ENCODE measurements at regions not wholly inside any gene's neighbourhood (a gene's known extent, or its start where the extent isn't known, plus 50 kb on each side); places are given as distances from the start of the nearest gene placed in this dataset.
"Not testable (repeated sequence)": the region's sequence is repeated elsewhere in the genome, so short reads cannot be mapped to it uniquely, and the experiment has no call there.

DNA sequence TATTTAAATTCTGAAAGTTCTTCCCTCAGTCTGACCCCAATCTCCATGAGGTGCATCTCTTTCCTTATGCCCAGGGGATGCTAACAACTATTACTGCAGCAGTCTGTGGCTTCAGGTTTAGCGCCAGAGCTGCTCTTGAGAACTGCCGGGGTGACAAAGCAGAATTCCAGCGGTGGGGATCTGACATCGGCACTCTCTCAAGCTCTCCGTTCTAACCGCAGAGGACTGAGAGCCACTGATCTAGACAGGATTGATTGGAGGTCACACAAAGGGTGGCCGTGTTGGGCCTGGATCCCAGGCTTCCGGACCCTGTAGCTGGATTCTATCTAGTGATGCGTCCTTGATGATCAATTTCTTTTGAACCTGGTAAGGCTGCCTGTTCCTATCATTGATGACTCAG lies 155.6 kb upstream of the TMEM132C start:
- Histone ChIP-seq H3K36me3 (ENCODE audit: control insufficient read depth in 4 of 4, insufficient read depth in 4 of 4, low read length in 3 of 4) (no peaks in the 10 kb centered on the region), H3K4me1 (ENCODE audit: control extremely low read depth in 1 of 4, control insufficient read depth in 4 of 4, insufficient read depth in 4 of 4, low read length in 3 of 4) (no peaks in the 10 kb centered on the region), H3K27ac (ENCODE audit: insufficient read depth in 1 of 2, low read depth in 1 of 2, low read length in 2 of 2, poor library complexity in 1 of 2, severe bottlenecking in 2 of 2) (no peak overlapping the region), H3K4me3 (ENCODE audit: control insufficient read depth in 1 of 7, extremely low read depth in 1 of 7, insufficient read depth in 4 of 7, low read depth in 2 of 7, low read length in 6 of 7) (no peak overlapping the region), H3K27me3 (replicated peaks in 2 of 5; ENCODE audit: control insufficient read depth in 4 of 5, insufficient read depth in 5 of 5, low read length in 4 of 5) (peaks cover 0 to 4% (median 0%) of the 10 kb centered on the region in 5 experiments), H3K9me3 (ENCODE audit: control extremely low read depth in 1 of 5, control insufficient read depth in 4 of 5, insufficient read depth in 2 of 5, low read depth in 1 of 5, low read length in 4 of 5) (no peaks in the 10 kb centered on the region)
- ChIA-PET CTCF (no interaction called here), POLR2A (interaction anchor here (0.5 kb wide), 1 partner anchor 138 kb away, joined by 3 read pairs; no protein-coding TSS in a partner anchor)
- DNase-seq = no peak
- 86% methylated on average over 9 of the region's 9 CpGs for WGBS (ENCODE audit: insufficient coverage)

DNA sequence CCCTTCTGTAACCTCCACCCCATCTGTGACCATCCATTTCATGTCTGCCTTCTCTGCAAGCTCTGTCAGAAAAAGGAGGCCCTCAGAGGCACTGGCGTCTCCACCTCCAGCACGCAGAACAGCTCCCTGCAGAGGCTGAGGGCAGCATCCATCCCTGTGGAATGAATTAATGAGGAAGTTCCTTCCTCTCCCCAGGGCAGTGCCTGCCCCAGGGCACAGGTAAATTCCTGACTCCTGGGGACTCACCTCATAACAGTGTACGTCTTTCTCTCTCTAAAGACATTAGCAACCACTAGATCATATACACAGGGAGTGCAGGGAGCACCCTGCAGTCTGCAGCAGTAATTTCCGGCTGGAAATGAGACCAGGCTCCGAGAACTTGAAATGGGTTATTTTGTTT lies 155.0 kb upstream of the TMEM132C start:
- Histone ChIP-seq H3K36me3 (ENCODE audit: control insufficient read depth in 4 of 4, insufficient read depth in 4 of 4, low read length in 3 of 4) (no peaks in the 10 kb centered on the region), H3K27me3 (replicated peaks in 2 of 5; ENCODE audit: control insufficient read depth in 4 of 5, insufficient read depth in 5 of 5, low read length in 4 of 5) (peaks cover 0 to 4% (median 0%) of the 10 kb centered on the region in 5 experiments), H3K27ac (ENCODE audit: insufficient read depth in 1 of 2, low read depth in 1 of 2, low read length in 2 of 2, poor library complexity in 1 of 2, severe bottlenecking in 2 of 2) (no peak overlapping the region), H3K4me3 (ENCODE audit: control insufficient read depth in 1 of 7, extremely low read depth in 1 of 7, insufficient read depth in 4 of 7, low read depth in 2 of 7, low read length in 6 of 7) (no peak overlapping the region), H3K4me1 (ENCODE audit: control extremely low read depth in 1 of 4, control insufficient read depth in 4 of 4, insufficient read depth in 4 of 4, low read length in 3 of 4) (no peaks in the 10 kb centered on the region), H3K9me3 (ENCODE audit: control extremely low read depth in 1 of 5, control insufficient read depth in 4 of 5, insufficient read depth in 2 of 5, low read depth in 1 of 5, low read length in 4 of 5) (no peaks in the 10 kb centered on the region)
- 20% methylated on average over 2 of the region's 5 CpGs for WGBS (ENCODE audit: insufficient coverage)
- CTCF ChIA-PET = no interaction called here
- POLR2A ChIA-PET = no interaction called here
- DNase-seq = no peak

DNA sequence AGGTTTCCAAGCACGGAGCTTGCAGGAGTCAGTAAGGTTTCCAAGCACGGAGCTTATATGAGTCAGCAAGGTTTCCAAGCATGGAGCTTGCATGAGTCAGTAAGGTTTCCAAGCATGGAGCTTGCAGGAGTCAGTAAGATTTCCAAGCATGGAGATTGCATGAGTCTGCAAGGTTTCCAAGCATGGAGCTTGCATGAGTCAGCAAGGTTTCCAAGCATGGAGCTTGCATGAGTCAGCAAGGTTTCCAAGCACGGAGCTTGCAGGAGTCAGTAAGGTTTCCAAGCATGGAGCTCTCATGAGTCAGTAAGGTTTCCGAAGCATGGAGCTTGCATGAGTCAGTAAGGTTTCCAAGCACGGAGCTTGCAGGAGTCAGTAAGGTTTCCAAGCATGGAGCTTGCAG lies 153.7 kb upstream of the TMEM132C start:
- H3K27ac ChIP-seq (ENCODE audit: insufficient read depth in 1 of 2, low read depth in 1 of 2, low read length in 2 of 2, poor library complexity in 1 of 2, severe bottlenecking in 2 of 2); H3K27me3 ChIP-seq (replicated peaks in 2 of 5; ENCODE audit: control insufficient read depth in 4 of 5, insufficient read depth in 5 of 5, low read length in 4 of 5); H3K36me3 ChIP-seq (ENCODE audit: control insufficient read depth in 4 of 4, insufficient read depth in 4 of 4, low read length in 3 of 4); H3K4me3 ChIP-seq (ENCODE audit: control insufficient read depth in 1 of 7, extremely low read depth in 1 of 7, insufficient read depth in 4 of 7, low read depth in 2 of 7, low read length in 6 of 7); POLR2A ChIA-PET; H3K4me1 ChIP-seq (ENCODE audit: control extremely low read depth in 1 of 4, control insufficient read depth in 4 of 4, insufficient read depth in 4 of 4, low read length in 3 of 4); H3K9me3 ChIP-seq (ENCODE audit: control extremely low read depth in 1 of 5, control insufficient read depth in 4 of 5, insufficient read depth in 2 of 5, low read depth in 1 of 5, low read length in 4 of 5); DNase-seq; CTCF ChIA-PET: not testable (repeated sequence)
- 95% methylated on average over 5 of the region's 5 CpGs for WGBS (ENCODE audit: insufficient coverage)

DNA sequence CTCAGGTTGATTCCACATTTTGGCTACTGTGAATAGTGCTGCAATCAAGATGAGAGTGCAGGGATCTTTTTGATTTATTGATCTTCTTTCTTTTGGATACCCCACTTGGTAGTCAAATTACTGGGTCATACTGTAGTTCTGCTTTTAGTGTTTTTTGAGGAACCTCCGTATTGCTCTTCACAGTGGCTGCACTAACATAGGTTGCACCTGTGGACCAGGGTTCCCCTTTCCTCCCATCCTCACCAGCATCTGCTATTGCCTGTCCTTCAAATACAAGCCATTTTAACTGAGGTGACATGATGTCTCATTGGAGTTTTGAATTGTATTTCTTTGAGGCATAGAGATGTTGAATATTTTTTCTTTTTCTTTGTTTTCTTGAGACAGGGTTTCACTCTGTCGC lies 152.5 kb upstream of the TMEM132C start:
- POLR2A ChIA-PET = no interaction called here
- Histone ChIP-seq H3K27me3 (replicated peaks in 2 of 5; ENCODE audit: control insufficient read depth in 4 of 5, insufficient read depth in 5 of 5, low read length in 4 of 5) (peaks cover 0 to 2% (median 0%) of the 10 kb centered on the region in 5 experiments), H3K4me1 (ENCODE audit: control extremely low read depth in 1 of 4, control insufficient read depth in 4 of 4, insufficient read depth in 4 of 4, low read length in 3 of 4) (no peaks in the 10 kb centered on the region), H3K27ac (ENCODE audit: insufficient read depth in 1 of 2, low read depth in 1 of 2, low read length in 2 of 2, poor library complexity in 1 of 2, severe bottlenecking in 2 of 2) (no peak overlapping the region), H3K36me3 (ENCODE audit: control insufficient read depth in 4 of 4, insufficient read depth in 4 of 4, low read length in 3 of 4) (no peaks in the 10 kb centered on the region), H3K9me3 (ENCODE audit: control extremely low read depth in 1 of 5, control insufficient read depth in 4 of 5, insufficient read depth in 2 of 5, low read depth in 1 of 5, low read length in 4 of 5) (peaks cover 0 to 3% (median 0%) of the 10 kb centered on the region in 5 experiments), H3K4me3 (ENCODE audit: control insufficient read depth in 1 of 7, extremely low read depth in 1 of 7, insufficient read depth in 4 of 7, low read depth in 2 of 7, low read length in 6 of 7) (no peak overlapping the region)
- CTCF ChIA-PET = no interaction called here
- no CpG with 5 or more reads among the region's 2 CpGs for WGBS (ENCODE audit: insufficient coverage)
- DNase-seq = peak in 2 of 3 donors; percentile 1 to 7

DNA sequence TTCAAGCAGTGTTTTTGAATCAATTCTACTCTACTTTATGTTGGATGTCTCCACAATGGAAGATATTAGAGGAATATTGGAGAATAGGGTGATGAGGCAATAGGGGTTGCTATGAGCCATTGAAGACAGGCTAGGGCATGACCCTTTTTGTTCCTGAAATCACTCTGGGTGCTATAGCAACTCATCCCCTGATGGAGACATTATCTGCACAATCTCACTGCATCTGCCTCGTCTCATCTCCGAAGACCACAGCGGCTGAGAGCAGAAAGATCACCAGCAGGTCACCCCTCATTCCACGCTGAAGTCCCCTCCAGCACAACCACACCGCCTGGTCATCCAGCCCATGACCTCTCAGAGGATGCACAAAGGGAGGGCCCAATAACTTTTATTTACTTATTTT lies 150.4 kb upstream of the TMEM132C start:
- Histone ChIP-seq H3K9me3 (ENCODE audit: control extremely low read depth in 1 of 5, control insufficient read depth in 4 of 5, insufficient read depth in 2 of 5, low read depth in 1 of 5, low read length in 4 of 5) (peaks cover 0 to 6% (median 0%) of the 10 kb centered on the region in 5 experiments), H3K27me3 (replicated peaks in 2 of 5; ENCODE audit: control insufficient read depth in 4 of 5, insufficient read depth in 5 of 5, low read length in 4 of 5) (no peaks in the 10 kb centered on the region), H3K27ac (ENCODE audit: insufficient read depth in 1 of 2, low read depth in 1 of 2, low read length in 2 of 2, poor library complexity in 1 of 2, severe bottlenecking in 2 of 2) (no peak overlapping the region), H3K36me3 (ENCODE audit: control insufficient read depth in 4 of 4, insufficient read depth in 4 of 4, low read length in 3 of 4) (no peaks in the 10 kb centered on the region), H3K4me1 (ENCODE audit: control extremely low read depth in 1 of 4, control insufficient read depth in 4 of 4, insufficient read depth in 4 of 4, low read length in 3 of 4) (no peaks in the 10 kb centered on the region), H3K4me3 (ENCODE audit: control insufficient read depth in 1 of 7, extremely low read depth in 1 of 7, insufficient read depth in 4 of 7, low read depth in 2 of 7, low read length in 6 of 7) (no peak overlapping the region)
- POLR2A ChIA-PET = no interaction called here
- no peak for DNase-seq
- CTCF ChIA-PET = no interaction called here
- 94% methylated on average over 4 of the region's 5 CpGs for WGBS (ENCODE audit: insufficient coverage)

DNA sequence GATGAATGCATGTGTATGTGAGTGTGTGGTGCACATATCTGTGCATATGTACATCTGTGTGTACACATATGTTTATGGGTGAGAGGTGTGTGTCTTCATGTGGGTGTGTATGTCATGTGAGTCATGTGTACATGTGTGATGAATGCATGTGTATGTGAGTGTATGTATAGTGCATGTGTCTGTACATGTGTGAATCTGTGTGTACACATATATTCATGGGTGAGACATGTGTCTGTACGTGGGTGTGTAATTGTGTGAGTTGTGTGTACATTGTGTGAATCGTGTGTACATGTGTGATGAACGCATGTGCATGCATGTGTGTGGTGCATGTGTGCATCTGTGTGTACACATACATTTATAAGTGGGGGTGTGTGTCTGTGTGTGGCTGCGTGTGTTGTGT lies 146.9 kb upstream of the TMEM132C start:
- Histone ChIP-seq H3K36me3 (ENCODE audit: control insufficient read depth in 4 of 4, insufficient read depth in 4 of 4, low read length in 3 of 4) (no peaks in the 10 kb centered on the region), H3K9me3 (ENCODE audit: control extremely low read depth in 1 of 5, control insufficient read depth in 4 of 5, insufficient read depth in 2 of 5, low read depth in 1 of 5, low read length in 4 of 5) (peaks cover 0 to 6% (median 0%) of the 10 kb centered on the region in 5 experiments), H3K27me3 (replicated peaks in 2 of 5; ENCODE audit: control insufficient read depth in 4 of 5, insufficient read depth in 5 of 5, low read length in 4 of 5) (no peaks in the 10 kb centered on the region), H3K4me3 (ENCODE audit: control insufficient read depth in 1 of 7, extremely low read depth in 1 of 7, insufficient read depth in 4 of 7, low read depth in 2 of 7, low read length in 6 of 7) (no peak overlapping the region), H3K27ac (ENCODE audit: insufficient read depth in 1 of 2, low read depth in 1 of 2, low read length in 2 of 2, poor library complexity in 1 of 2, severe bottlenecking in 2 of 2) (no peak overlapping the region), H3K4me1 (ENCODE audit: control extremely low read depth in 1 of 4, control insufficient read depth in 4 of 4, insufficient read depth in 4 of 4, low read length in 3 of 4) (no peaks in the 10 kb centered on the region)
- no peak for DNase-seq
- ChIA-PET CTCF (no interaction called here), POLR2A (no interaction called here)
- 95% methylated on average over 3 of the region's 4 CpGs for WGBS (ENCODE audit: insufficient coverage)

DNA sequence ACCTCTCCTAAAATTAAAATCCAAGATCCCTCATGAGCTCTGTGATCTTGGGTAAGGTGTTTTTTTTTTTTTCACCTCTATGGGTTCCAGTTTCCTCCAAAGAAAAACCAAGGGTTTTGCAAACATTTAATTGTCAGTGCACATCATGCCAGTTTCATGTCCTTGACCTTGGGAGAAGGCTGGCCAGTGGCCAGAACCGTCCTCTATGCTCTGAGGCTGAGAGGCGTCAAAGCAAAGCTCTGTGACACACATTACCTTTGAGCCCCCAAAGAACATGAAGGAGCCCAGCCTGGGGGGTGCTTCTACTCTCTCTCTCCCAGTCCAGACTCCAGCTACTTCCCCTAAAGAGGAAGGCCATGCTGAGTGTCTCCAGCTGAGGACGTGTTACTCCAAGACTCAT lies 145.5 kb upstream of the TMEM132C start:
- WGBS (ENCODE audit: insufficient coverage) = 95% methylated on average over 2 of the region's 3 CpGs
- ChIA-PET CTCF (no interaction called here), POLR2A (no interaction called here)
- DNase-seq = no peak
- no peaks in the 10 kb centered on the region for H3K36me3 ChIP-seq (ENCODE audit: control insufficient read depth in 4 of 4, insufficient read depth in 4 of 4, low read length in 3 of 4)
- no peaks in the 10 kb centered on the region for H3K4me1 ChIP-seq (ENCODE audit: control extremely low read depth in 1 of 4, control insufficient read depth in 4 of 4, insufficient read depth in 4 of 4, low read length in 3 of 4)
- no peak overlapping the region for H3K27ac ChIP-seq (ENCODE audit: insufficient read depth in 1 of 2, low read depth in 1 of 2, low read length in 2 of 2, poor library complexity in 1 of 2, severe bottlenecking in 2 of 2)
- H3K4me3 ChIP-seq (ENCODE audit: control insufficient read depth in 1 of 7, extremely low read depth in 1 of 7, insufficient read depth in 4 of 7, low read depth in 2 of 7, low read length in 6 of 7) = no peak overlapping the region
- peaks cover 0 to 6% (median 0%) of the 10 kb centered on the region in 5 experiments for H3K9me3 ChIP-seq (ENCODE audit: control extremely low read depth in 1 of 5, control insufficient read depth in 4 of 5, insufficient read depth in 2 of 5, low read depth in 1 of 5, low read length in 4 of 5)
- H3K27me3 ChIP-seq (replicated peaks in 2 of 5; ENCODE audit: control insufficient read depth in 4 of 5, insufficient read depth in 5 of 5, low read length in 4 of 5) = no peaks in the 10 kb centered on the region

Measured in common myeloid progenitor, CD34-positive (primary cell).